GM06990 (cell line): ENCODE measurements at regions not wholly inside any gene's neighbourhood (a gene's known extent, or its start where the extent isn't known, plus 50 kb on each side); places are given as distances from the start of the nearest gene placed in this dataset.

Experiments used
- DNase-seq: peaks from one replicate; pipeline ENCODE4 v3.0.0-alpha.2; 2011; ENCODE audit not compliant: insufficient read length; ENCODE audit errors: extremely low read depth
- H3K27me3 ChIP-seq: replicated peaks from 2 replicates; pipeline ENCODE4 v1.6.0; 2011; ENCODE audit warnings: low read length; ENCODE audit not compliant: control insufficient read depth, insufficient read depth
- H3K36me3 ChIP-seq: 2 replicates; pipeline ENCODE4 v1.5.1; 2011; ENCODE audit warnings: low read length; ENCODE audit not compliant: control insufficient read depth, insufficient read depth
- H3K4me3 ChIP-seq: replicated peaks from 2 replicates; pipeline ENCODE4 v1.5.1; 2011; ENCODE audit warnings: low read depth, mild to moderate bottlenecking, control low read depth, low read length
- TF ChIP-seq, protein P1 (sequence below): IDR thresholded peaks from 2 replicates; pipeline ENCODE4 v1.5.1; 2011; ENCODE audit warnings: low read length, control low read depth, mild to moderate bottlenecking, inconsistent platforms; ENCODE audit not compliant: insufficient read depth, poor library complexity, severe bottlenecking

DNA sequence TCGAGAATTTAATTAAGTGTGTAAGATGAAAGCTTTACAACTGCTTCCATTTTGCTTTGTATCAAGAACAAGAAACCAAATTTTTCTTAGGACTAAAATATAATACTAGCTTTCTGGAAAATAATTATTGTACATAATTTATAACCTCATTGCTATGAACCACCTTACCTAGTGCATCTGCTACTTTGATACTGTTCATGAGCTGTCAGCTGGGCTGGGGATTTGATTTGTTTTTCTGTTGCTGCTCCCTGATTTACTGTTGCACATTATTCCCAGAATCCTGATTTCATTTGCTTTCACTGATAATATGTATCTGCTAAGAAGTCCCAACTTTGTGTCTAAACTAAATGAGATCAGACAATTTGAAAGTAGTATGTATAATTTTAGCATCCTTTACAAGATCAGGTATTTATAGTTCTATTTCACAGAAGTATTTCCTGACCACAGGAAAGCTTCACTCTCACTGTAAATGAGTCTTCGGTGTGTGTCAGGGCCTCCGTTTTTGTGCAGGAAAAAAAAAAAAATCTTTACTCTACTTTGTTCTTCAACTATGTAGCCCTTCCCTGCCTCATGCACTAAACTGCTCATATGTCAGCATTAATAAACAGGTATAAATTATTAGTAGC, 105.6 kb upstream of the CCDC150 start:
- TF ChIP-seq, protein P1, sequence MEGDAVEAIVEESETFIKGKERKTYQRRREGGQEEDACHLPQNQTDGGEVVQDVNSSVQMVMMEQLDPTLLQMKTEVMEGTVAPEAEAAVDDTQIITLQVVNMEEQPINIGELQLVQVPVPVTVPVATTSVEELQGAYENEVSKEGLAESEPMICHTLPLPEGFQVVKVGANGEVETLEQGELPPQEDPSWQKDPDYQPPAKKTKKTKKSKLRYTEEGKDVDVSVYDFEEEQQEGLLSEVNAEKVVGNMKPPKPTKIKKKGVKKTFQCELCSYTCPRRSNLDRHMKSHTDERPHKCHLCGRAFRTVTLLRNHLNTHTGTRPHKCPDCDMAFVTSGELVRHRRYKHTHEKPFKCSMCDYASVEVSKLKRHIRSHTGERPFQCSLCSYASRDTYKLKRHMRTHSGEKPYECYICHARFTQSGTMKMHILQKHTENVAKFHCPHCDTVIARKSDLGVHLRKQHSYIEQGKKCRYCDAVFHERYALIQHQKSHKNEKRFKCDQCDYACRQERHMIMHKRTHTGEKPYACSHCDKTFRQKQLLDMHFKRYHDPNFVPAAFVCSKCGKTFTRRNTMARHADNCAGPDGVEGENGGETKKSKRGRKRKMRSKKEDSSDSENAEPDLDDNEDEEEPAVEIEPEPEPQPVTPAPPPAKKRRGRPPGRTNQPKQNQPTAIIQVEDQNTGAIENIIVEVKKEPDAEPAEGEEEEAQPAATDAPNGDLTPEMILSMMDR = no peak
- no peak for DNase-seq
- Histone ChIP-seq H3K27me3 (no peaks in the 10 kb centered on the region), H3K36me3 (no peaks in the 10 kb centered on the region), H3K4me3 (no peak overlapping the region)

DNA sequence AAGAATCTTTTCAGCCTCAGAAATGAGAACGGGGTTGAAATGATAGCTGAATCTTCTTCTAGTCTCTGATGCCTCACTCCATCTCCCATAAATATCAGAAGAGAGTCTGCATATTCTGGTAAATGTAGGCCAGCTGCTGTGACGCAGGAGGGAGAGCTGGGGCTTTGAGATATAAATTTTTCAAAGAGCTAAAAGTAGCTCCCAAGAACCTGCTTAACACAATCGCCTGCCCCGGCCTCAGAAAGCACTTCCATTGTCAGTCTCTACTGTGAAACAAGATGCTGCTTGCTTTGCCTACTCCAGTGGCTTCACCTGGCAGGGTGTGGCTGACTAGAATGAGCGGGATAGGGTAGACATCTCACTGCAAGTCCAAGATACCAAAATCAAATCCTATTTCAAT, 105.0 kb upstream of the CCDC150 start:
- Histone ChIP-seq H3K4me3 (no peak overlapping the region), H3K27me3 (no peaks in the 10 kb centered on the region), H3K36me3 (no peaks in the 10 kb centered on the region)
- DNase-seq = no peak
- TF ChIP-seq, protein P1 = no peak

DNA sequence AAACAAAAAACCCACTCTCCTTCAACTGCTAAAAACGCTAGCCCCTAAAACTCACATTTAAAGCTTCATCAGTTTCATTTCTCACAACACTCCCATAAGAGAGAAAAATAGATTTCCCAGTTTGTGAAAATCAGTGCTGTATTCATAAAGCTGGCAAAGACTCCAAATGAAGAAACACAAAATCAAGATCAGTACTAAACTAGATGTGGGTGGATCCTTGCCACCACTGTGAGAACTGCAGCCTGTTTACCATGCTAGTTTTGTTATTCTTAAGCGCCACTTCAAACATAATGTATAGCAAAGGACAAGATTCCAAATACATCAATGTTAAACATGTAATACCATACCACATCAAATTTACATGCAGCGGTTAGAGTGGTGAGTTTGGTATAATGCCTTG, 104.5 kb upstream of the CCDC150 start:
- Histone ChIP-seq H3K36me3 (no peaks in the 10 kb centered on the region), H3K27me3 (no peaks in the 10 kb centered on the region), H3K4me3 (no peak overlapping the region)
- TF ChIP-seq, protein P1 = no peak
- DNase-seq = no peak

DNA sequence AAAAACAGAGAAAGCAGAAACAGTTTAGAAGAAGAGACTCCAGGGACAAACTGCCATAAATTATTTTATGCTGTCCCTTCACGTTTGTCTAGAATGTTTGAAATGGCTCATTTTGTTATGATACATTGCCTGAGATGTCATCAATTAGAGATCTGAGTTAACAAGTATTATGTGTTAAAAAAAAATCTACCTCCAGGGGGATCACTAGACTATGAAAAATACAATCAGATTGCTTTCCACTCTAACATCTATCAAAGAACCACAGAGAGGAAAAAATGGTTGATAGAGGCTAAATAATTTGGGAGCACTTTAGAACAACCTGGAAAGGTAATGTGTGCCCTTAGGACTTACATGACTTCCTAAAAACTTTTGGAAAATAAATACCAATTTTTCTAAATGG, 103.8 kb upstream of the CCDC150 start:
- no peak for DNase-seq
- Histone ChIP-seq H3K36me3 (no peaks in the 10 kb centered on the region), H3K4me3 (no peak overlapping the region), H3K27me3 (no peaks in the 10 kb centered on the region)
- TF ChIP-seq, protein P1 = no peak

DNA sequence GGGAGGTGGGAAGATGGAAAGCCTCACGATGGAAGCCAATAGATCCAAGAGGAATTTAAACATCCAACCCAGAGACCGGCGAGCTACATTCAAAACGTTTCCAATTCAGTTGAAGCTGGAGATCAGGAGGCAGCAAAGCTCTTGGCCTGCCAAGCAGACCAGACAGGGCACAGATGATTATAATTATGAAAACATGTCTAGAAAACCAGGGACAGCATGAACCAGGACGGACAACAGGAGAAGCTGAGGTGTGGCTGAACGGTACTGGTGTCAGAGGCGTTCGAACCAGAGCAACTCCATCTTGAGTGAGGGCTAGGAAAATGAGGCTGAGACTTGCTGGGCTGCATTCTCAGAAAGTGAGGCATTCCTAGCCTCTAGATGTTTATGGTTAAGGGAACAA, 102.2 kb upstream of the CCDC150 start:
- TF ChIP-seq, protein P1 = no peak
- H3K36me3 ChIP-seq = no peaks in the 10 kb centered on the region
- no peak for DNase-seq
- H3K27me3 ChIP-seq = no peaks in the 10 kb centered on the region
- H3K4me3 ChIP-seq = no peak overlapping the region

DNA sequence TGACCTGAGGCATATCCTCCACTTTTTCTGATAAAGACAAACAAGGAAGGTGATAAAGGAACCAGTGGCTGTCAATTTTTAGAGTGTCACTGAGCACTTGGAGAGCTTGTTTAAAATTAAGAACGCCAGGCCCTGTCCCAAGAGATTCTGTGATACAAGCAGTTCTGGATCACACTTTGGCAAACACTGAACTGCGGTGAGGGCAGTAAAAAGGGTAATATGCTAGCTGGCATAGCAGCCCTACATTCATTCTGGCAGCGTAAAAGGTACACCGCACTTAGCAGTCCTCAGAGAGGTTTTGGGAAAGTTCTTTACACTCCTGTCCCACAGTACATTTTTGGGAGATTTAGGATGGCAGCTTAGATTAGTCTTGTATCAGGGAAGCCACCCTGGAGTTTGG, 101.3 kb upstream of the CCDC150 start:
- no peak for DNase-seq
- TF ChIP-seq, protein P1 = no peak
- Histone ChIP-seq H3K4me3 (no peak overlapping the region), H3K27me3 (no peaks in the 10 kb centered on the region), H3K36me3 (no peaks in the 10 kb centered on the region)
